ENCODE measurements at regions not wholly inside any gene's neighbourhood (a gene's known extent, or its start where the extent isn't known, plus 50 kb on each side); places are given as distances from the start of the nearest gene placed in this dataset.

DNA sequence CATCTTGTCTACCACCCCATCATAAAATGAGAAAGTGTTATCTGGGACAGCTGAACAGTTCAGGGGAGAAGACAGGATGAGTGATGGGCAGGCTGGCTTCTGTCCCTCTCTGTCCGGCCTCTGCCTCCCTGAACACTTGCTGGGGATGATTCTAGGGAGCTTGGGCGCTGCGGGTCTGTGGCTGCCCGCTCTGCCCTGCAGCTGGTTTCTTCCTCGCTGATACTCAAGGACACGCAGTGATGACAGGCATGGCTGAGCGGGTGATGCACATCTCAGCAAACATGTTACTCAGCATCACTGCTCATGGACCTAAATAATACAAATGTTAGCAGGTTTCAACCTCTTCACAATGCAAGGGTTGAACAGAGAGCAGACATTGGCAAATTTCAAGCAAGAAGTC lies 161.1 kb downstream of the TMEM18 start:
- no peak for TF ChIP-seq CTCF (IDR thresholded peaks at IDR 0.05; ENCODE audit: borderline replicate concordance, extremely low read depth, low read length, poor library complexity, severe bottlenecking)
- TF ChIP-seq EZH2 (IDR thresholded peaks at IDR 0.05; ENCODE audit: borderline replicate concordance, low read depth, low read length, severe bottlenecking): no peak
